ENCODE measurements at regions not wholly inside any gene's neighbourhood (a gene's known extent, or its start where the extent isn't known, plus 50 kb on each side); places are given as distances from the start of the nearest gene placed in this dataset.

DNA sequence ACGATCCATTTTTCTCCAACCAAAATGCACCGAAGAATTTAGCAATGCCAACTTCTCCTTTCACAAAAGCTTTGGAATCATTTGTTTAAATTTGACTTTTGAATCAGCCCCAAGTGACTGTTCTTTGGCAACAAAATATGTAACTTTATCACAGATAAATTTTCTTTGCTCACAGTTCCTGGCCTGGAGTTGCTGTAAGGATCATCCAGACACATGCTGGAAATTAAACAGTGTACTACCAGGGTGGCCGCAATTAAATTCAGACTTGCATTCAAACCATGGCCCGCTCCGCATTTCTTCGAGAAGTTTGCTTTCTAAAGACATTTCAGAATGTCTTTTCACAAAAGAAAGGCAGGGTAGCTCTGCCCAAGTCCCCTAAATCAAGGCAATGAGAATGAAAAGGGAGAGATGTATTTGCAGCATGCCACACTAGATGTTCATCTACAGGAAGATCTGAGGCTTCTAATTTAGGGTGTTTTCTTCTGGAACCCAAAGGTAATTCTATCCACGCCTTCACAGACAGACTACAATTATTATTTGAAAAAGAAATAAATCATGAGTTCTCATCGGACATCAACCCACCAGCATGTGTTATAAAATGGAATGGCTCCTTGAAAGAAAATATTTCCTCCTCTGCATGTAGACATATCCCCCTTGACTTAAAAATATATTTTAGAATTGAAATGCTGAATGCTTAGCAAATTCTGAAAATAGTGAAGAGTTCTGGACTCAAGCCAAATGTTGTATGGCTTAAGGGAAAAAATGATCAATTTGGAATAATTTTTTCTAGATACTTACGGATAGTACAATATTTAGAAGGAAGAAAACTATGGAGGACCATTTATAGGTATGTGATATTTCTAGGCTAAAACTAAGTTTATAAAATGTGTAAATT, 189.7 kb upstream of the BLID start:
- Histone ChIP-seq H3K27me3 (no peaks in the 10 kb centered on the region), H3K4me3 (no peak overlapping the region), H3K27ac (no peak overlapping the region), H3K4me1 (ENCODE audit: low read depth) (peaks cover 29% of the 10 kb centered on the region), H3K9me3 (ENCODE audit: low read depth) (no peaks in the 10 kb centered on the region), H3K36me3 (no peaks in the 10 kb centered on the region)
- no peak for DNase-seq (ENCODE audit: low read depth in 1 of 2, low spot score in 1 of 2)
- TF ChIP-seq, protein P1, sequence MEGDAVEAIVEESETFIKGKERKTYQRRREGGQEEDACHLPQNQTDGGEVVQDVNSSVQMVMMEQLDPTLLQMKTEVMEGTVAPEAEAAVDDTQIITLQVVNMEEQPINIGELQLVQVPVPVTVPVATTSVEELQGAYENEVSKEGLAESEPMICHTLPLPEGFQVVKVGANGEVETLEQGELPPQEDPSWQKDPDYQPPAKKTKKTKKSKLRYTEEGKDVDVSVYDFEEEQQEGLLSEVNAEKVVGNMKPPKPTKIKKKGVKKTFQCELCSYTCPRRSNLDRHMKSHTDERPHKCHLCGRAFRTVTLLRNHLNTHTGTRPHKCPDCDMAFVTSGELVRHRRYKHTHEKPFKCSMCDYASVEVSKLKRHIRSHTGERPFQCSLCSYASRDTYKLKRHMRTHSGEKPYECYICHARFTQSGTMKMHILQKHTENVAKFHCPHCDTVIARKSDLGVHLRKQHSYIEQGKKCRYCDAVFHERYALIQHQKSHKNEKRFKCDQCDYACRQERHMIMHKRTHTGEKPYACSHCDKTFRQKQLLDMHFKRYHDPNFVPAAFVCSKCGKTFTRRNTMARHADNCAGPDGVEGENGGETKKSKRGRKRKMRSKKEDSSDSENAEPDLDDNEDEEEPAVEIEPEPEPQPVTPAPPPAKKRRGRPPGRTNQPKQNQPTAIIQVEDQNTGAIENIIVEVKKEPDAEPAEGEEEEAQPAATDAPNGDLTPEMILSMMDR (IDR thresholded peaks at IDR 0.05; ENCODE audit: low read depth, low read length), result no peak

DNA sequence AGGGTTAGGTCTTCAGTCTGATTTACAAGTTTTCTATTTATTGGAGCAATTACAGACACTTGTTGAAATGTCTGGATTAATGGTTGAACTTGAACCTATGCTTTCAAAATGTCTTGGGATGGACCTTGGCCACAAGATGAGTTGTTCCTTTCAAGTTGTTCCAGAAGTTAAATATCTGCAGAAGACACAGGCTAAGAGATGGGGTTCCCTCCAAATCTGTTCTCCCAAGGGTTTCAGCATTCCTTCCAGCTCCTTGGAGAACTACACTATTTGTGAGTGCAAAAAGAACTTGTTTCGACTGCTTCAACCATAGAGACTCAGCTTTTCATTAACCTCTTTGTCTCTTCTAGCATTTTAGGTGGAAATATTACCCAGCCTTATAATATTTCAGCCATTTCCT, 189.0 kb upstream of the BLID start:
- H3K27ac ChIP-seq, result no peak overlapping the region
- no peaks in the 10 kb centered on the region for H3K27me3 ChIP-seq
- H3K36me3 ChIP-seq, result no peaks in the 10 kb centered on the region
- no peak for DNase-seq (ENCODE audit: low read depth in 1 of 2, low spot score in 1 of 2)
- TF ChIP-seq, protein P1 (IDR thresholded peaks at IDR 0.05; ENCODE audit: low read depth, low read length), result no peak
- no peak overlapping the region for H3K4me3 ChIP-seq
- H3K9me3 ChIP-seq (ENCODE audit: low read depth), result no peaks in the 10 kb centered on the region
- peaks cover 26% of the 10 kb centered on the region for H3K4me1 ChIP-seq (ENCODE audit: low read depth)

DNA sequence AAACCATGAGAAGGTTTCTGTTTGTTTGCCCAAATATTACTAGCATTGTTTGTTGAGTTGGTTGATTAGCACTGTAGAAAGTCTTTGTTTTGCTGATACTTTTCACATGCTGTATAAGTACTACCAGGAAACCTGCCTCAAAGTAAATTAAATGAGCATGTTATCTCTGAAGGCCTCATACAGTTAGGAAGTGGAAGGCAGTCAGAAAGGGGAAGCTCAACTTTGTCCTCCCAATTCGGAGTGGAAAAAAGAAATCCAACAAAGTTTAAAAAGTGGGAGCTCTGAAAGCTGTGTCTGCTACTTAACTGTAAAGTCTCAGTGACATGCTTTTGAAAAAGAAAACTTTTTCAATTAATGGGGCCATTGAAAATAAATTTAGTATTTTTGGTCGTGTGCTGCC, 188.3 kb upstream of the BLID start:
- TF ChIP-seq, protein P1 (IDR thresholded peaks at IDR 0.05; ENCODE audit: low read depth, low read length), result no peak
- no peaks in the 10 kb centered on the region for H3K27me3 ChIP-seq

DNA sequence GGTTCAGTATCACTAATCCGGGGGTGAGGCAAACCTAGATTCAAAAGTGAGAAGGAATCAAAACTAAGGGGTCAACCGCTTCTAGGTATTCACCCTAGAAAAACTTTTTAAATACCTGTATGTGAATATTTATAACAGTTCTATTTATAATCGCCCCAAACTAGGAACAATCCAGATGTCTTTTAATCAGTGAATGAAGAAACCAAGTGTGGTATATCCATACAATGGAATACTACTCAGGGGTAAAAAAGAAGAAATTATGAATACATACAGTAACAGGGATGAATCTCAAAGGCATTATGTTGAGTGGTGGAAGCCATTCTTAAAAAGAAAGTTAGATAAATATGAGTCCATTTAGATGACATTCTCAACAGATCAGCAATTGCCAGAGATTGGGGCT, 178.0 kb upstream of the BLID start:
- TF ChIP-seq, protein P1 (IDR thresholded peaks at IDR 0.05; ENCODE audit: low read depth, low read length), result no peak
- DNase-seq (ENCODE audit: low read depth in 1 of 2, low spot score in 1 of 2), result no peak
- Histone ChIP-seq H3K27ac (no peak overlapping the region), H3K9me3 (ENCODE audit: low read depth) (no peaks in the 10 kb centered on the region), H3K4me3 (no peak overlapping the region), H3K27me3 (no peaks in the 10 kb centered on the region), H3K4me1 (ENCODE audit: low read depth) (no peaks in the 10 kb centered on the region), H3K36me3 (peaks cover 3% of the 10 kb centered on the region)

More for the DNA sequence above, 188.3 kb upstream of the BLID start:
- H3K36me3 ChIP-seq, result no peaks in the 10 kb centered on the region
- no peak for DNase-seq (ENCODE audit: low read depth in 1 of 2, low spot score in 1 of 2)
- H3K4me3 ChIP-seq, result no peak overlapping the region
- peaks cover 19% of the 10 kb centered on the region for H3K4me1 ChIP-seq (ENCODE audit: low read depth)
- H3K27ac ChIP-seq, result no peak overlapping the region
- no peaks in the 10 kb centered on the region for H3K9me3 ChIP-seq (ENCODE audit: low read depth)

DNA sequence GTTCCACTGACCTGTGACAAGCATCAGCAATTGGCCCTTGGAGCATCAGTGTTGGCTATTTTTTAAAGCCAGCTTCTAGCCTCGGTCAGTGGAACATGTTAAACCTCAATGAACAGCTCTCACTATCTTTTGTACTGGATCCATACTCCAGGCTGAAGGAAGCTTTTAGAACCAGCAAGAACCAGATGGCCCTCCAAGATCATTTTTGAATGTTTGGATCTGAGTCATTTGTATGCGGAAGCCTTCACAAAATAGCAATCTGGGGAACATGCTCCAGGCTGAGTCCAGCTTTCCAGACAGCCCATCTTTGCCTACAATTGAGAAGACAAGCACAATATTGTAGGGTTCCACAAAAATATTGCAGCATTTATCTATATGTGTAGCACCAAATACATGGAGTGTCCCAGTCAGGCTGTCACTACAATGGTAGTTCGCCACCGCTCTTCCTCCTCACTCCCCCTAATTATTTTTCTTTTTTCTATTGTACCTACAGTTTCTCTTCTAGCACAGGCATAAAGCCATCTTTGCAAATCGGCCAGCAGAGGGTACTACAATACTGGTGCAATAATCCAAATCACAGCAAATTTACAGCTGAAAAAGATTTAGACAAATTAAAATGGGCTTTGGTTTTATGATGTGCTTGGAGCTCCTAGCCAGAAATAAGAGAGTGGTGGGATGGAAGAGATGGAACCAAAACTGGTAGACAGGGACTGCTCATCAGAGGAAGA, 177.4 kb upstream of the BLID start:
- Histone ChIP-seq H3K4me3 (no peak overlapping the region), H3K27ac (no peak overlapping the region), H3K27me3 (no peaks in the 10 kb centered on the region), H3K4me1 (ENCODE audit: low read depth) (no peaks in the 10 kb centered on the region), H3K36me3 (peaks cover 3% of the 10 kb centered on the region), H3K9me3 (ENCODE audit: low read depth) (no peaks in the 10 kb centered on the region)
- DNase-seq (ENCODE audit: low read depth in 1 of 2, low spot score in 1 of 2), result peak in 1 of 2 donors; percentile 46
- TF ChIP-seq, protein P1 (IDR thresholded peaks at IDR 0.05; ENCODE audit: low read depth, low read length), result peak; percentile 44

Data from cardiac muscle cell (in vitro differentiated cells and primary cell).